ENCODE measurements at regions not wholly inside any gene's neighbourhood (a gene's known extent, or its start where the extent isn't known, plus 50 kb on each side); places are given as distances from the start of the nearest gene placed in this dataset.

DNA sequence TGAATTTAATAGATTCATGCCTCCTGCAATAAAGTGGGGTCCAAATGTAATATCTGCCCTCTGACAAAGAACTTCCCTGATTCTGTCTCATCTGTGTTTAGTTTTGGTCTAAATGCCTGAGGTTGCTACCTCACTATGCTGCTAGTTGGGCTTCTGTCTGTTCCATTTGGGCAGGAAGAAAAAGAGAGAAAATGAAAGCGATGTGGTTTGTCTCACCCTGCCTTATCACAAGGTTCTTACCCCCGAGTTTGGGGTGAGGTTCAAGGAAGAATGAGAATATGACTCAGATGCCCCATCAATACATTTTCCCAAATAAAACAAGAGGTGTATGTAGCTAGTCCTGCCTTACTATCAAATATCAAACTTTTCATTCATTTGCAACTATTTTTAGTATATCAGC, 132.1 kb upstream of the MTAP start:
- DNase-seq, result no peak

DNA sequence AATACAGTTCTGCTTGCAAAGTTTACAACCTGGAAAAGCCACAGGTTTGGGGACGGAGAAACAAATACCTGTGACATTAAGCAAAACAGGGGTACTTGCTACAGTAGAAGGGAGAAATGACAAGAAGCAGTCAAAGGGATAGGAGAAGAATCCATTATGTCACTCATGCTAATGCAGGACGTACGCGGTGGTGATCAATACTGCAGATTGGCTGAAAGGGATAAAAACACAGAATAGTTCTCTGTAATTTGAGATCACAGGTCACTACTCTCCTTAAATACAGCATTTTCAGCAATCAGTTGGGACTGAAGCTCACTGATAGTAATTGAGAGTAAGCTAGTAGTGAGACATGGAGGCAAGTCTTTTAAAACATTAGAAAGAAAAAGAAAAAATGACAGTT, 130.3 kb upstream of the MTAP start:
- no peak for DNase-seq

DNA sequence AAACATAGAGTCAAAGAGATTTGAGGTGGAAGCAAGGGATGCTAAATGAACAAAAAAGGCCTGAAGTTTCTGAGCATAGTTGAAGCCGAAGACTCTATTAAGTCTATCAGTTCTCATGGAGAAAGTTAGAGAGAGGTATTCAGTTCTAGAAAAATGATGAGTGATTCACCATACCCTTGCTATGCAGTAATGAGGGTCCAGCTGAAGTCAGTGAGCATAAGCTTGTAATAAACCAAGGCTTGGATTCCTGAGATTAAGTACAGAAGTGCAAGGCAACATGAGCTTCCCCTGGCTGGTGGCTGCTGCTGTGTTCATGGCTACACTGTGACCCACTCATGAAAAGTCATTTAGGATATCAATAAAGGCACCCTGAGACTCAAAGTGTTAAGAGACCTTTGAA, 129.7 kb upstream of the MTAP start:
- no peak for DNase-seq

DNA sequence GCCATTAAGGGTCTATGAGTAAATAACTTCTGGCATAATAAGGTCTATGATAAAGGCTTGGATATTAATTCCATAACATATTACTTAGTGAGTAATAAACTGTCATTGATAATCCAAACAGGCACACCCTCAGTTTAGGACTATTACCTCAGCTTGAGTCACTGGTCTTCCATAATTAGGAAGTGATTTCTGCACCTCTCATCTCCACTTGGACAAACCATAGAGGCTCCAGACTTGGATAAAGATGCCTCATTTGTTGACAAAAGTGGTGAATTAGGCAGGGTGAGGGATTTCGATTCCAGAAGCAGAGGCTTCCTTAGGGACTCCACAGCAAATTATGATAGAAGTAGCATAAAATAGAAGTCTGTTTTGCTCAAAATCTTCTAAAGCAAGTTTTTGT, 127.5 kb upstream of the MTAP start:
- no peak for DNase-seq

DNA sequence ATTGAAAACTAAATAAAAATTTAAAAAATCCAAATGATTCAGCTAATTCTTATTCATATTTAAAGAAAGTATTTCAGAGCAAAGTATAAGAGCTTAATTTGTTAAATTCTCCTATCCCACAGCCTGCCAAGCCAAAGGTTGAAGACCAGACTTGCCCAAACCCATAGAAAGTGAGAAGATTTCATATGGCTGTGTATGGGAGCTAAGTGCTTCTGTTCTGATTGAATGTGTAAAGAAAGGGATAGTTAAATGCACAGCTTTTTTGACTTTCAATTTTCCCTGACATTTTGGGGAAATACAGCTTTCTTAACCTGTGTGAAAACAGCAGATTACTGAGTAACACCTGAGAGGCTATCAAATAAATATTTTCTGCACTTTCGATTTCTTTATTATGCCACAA, 125.0 kb upstream of the MTAP start:
- no peak for DNase-seq

DNA sequence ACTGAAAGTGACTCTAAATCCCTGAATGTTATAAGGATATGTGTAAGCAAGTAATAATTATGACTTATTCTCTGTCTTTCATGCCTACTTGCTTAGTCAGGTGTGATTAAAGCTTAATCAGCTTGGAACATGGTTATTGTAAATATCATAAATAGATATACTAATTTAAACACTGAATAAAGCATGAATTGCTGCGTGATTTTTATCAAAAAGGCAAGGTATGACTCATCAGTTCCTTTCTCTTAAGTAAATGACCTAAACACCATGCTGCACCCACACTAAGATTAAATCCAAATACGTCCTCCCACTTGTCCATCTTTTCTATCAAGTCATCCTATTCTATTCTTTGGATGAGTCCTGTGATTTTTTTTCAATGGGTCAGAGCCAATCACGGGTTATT, 124.6 kb upstream of the MTAP start:
- no peak for DNase-seq

DNA sequence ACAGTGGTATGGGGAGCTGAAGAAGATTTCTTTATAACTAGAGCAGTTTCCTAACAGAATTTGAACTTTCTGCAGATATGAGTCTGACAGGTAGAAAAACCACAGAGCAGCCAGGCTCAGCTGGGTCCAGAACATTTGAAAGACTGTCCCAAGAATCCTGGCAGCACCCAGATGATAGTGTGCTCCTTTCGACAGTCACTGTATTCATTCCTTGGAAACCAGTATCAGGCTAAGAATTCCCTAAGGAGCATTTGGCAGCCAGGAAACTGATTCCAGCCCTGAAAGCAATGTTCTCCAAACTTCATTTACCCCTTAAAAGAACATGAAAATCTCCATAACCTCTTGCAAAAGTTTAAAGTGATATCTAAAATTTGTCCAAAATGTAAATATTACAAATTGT, 123.0 kb upstream of the MTAP start:
- DNase-seq, result no peak

DNA sequence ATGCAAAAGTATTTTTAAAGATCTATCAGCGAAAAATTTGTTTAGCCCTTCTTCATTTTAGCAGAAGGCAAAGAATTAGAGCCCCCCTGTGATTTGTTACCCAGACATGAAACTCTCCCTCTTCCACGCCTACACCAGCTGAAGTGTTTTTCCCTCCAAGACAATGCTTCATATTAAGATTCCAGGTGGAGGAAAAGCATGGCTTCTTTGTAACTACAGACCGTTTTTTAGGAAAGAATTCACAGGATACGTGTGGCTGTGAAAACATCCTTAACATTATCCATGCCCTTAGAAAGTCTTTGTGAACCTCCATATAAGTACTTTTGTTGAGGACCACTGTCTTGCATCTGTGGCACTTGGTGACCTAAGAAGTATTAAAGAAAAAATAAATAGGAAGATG, 121.8 kb upstream of the MTAP start:
- DNase-seq, result no peak

DNA sequence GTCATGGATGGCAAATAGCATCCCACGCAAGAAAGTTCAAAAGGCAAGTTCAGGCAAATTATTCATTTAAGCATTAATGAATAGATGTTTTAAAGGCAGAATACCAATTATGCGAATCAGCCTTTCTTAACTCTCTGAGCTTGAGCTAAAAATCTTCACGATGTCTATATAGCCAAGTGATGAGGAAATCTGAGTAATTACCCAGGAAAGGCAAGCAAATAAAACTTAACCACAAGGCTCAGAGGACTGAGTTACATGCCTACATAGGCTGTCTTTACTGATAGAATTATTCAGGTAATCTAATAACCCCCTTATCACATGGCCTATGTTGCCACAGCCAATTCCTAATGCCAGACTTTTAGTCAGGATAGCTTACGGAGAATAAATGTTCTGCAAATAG, 120.8 kb upstream of the MTAP start:
- no peak for DNase-seq

DNA sequence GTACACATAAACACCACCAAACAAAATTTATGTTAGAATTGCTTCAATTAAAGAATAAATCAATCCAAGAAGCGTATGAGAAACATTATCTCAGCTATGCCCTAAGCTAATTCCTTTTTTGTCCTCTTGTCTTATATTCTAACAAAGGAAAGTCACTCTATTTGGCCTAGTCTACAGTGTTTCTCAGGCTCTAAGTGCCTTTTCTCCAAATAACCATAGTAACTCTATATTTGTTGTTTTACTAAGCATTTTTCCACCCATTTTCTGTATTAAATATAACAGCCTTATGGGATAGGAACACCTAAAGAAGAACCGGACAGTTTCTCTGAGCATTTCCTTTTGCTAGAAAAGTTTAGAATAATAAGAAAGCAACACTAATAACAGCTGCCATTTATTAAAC, 120.1 kb upstream of the MTAP start:
- DNase-seq, result no peak

DNA sequence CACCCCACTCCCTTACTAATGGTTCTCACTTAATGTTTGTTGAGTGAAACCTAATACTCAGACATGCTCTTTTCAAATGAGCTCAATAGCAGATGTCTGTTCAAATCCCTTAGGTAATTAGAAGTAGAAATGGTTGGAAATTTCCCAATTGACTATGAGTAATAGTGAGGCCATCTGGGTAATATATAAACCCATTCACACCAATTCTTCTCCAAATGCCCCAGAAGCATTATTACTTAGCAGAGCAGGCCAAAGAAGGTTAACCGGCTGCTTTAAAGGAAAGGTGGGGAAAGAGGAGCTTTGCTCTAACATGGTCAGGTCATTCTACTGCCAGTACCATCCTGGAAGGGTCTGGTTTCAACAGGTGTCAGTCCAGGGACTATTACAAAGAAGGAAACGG, 119.5 kb upstream of the MTAP start:
- no peak for DNase-seq

DNA sequence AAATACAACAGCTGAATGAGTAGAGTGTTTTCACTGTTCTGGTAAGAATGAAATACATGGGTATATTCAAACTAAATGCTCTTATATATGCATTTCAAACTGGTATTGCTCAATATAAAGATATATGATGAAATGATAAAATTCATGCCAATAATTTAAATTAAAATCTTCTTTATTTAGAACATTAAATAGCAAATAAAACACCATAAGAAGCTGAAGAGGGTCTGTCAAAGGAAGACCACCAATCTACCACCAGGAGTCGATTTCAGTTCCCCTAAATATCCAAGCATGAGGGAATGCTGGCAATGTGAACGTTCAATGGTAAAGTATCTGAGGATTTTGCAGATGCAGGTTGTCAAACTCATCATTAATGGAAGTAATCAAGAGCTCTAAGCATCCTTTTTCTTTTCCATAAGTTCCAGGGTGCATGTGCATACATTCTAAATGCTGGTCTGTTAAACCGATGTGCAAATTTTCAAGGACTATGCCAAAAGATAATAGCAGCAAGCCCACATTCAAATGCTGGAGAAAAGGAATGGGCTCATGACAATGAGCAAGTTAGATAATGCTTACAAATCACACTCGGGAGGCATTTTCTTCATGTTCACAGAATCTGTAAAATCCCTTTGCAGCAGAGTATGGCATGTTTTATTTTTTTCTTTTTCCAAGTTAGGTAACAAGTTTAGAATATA, 118.8 kb upstream of the MTAP start:
- no peak for DNase-seq

DNA sequence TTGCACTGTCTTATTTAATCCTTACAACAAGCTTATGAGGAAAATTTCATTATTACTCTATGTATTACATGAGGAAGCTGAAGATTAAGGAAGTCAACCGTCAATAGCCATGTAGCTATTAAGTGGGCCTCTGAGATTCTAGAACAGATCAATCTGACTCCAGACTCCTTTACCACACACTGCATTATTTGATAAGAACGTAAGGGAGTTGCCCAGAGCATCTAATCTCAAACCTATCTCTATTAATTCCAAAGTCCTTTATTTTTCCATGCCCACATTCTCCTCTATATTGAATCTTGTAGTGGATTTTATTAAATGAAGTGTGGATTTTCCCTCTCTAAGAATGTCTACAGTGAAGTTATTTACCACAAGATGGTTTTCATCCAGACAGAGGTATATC, 118.2 kb upstream of the MTAP start:
- DNase-seq, result no peak

DNA sequence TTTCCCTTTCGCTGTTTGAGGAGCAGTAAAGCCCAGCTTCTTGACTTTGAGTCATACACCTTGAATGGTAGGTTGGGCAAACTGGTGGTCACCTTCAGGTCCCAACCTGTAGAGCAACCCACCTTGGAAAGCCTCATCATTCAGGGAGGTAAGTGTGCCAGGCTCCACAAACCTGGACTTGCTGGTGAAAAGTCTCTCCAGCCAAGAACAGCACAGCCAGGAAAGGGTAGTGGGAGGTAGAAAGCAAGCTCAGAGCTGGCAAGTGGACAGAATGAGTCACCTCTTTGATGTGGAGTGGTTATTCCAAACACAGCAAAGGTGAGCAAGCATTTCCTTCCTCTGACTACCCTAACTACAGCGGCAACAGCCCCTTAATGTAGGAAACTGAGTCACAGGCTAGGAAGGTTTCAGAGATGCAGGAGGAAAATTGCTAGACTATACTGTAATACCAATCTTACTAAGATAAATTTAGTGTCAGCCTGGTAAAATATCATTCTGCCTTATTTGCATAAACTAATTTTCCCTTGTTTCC, 117.5 kb upstream of the MTAP start:
- DNase-seq, result no peak

DNA sequence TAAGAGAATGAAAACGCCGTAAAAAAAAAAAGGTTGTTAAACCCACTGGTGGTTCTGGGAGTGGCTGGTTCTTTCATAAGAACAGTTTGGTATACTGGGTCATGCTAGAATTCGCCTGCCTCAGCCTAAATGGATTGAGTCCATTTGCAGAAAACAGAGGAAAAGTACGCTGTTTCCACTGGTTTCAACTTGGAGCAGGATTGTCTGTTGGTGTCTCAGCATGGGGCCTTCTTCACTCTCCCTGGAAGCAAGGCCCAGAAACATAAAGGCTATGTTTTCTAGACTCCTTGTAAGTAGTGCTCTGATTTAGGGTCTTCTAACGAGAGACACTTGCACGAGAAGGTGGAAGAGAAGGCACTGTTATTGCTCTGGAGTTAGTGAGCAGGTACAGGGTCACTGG, 116.9 kb upstream of the MTAP start:
- no peak for DNase-seq

DNA sequence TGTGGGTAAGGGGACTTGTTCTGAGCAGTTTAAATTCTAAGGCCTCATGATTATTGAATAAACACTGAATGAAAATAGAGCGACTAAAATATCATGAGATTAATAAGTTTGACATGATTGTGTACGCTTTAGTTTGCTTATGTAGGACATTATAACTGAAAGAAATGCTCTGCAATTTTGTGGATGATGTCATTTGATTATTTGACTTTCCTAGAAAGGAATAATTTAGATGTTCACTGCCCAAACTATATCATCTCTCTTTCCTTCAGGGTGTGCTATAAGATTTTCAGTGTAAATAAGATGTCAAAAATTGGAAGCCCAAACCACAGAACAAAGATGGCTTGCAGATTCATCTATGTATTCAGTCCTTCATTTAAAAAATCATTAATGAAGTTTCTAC, 115.7 kb upstream of the MTAP start:
- no peak for DNase-seq

DNA sequence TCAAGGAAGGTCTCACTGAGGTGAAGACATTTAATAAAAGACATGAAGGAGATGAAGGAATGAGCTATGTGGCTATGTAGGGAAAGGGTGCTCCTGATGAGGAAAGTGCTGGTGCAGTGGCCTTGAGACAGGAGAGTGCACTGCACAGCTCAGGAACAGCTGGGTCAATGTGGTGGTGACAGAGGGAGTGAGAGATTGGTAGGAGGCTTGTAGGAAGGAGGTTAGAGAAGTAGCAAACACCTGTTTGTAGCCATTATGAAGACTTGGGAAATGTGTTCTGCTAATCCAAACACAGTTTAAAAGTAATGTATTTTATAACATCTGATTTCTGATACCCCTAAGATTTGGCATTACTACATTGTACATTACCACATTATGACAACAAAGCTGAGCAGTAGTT, 115.1 kb upstream of the MTAP start:
- DNase-seq, result no peak

DNA sequence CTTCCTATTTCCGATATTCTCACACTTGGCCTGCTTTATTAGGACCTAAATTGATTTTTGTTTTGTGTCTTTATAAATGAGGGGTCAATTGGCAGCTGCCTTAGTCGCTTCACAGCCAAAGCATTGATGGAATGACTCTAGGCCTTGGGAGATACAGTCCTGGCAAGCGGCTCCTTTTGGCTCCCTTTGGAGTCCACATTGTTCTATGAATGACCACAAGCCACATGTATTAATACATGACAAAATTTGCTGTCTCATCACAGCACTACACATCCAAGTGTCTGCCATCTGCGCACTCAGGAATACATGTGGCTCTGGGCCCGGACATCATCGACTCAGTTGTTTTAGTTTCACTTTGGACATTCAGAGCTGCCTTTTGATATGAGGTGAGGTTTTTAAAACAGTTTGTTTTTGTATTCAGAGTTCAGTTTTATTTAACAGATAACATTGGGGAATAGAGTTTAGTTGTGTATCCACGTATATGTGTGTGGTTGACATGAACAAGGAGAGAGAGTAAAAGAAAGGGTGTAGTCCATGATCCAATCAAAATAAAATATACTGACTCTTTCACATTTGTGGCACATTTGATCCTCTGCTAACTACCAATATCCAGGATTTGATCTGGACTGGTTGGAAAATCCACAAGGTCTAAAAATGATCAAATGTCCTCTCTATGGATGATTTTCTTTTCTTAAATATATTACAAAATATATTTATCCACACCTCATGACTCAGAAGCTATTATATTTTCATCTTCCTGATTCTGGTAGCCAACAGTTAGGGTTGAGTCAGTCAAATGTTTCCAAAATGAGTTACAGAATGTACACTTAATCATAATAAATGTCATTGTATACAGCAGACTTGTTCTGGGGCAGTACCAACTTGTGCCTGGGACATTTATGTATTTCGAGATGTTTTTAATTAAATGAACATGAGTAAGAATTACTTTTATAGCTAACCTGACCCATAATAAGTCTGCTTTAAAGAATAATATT, 114.0 kb upstream of the MTAP start:
- no peak for DNase-seq

DNA sequence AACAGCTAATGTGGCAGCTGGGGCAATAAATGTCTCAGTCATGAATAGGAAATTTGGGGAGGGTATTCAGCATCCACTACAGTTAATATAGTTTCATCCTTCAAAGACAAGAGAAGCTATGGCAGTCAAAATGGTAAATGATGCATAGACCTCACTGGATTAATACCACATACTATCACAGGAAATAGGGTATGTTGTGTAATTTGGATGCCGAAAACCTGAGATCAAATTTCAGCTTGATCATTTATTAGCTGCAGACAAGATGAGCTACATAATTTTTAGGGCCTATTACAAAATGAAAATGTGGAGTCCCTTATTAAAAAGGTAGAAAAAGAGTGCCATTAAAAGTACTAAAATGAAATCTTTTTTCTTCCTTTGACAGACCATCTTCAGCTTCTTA, 112.6 kb upstream of the MTAP start:
- no peak for DNase-seq

DNA sequence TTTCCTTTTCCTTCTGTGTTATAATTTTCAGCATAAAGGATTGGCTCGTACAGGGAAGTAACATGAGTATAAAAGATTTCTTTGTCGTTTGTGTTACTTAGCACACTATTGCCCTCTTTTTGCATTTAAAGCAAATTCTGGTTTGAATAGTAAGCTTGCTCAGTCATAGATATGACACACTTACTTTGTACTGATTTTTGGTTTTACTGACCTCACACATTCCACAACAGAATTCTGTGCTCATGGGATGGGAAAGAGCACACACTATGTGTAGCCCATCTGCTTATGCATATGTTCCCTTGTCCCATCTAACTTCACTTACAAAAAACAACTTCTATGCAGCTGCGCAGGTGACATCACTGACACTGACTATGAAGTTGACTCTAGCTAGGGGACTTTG, 111.9 kb upstream of the MTAP start:
- DNase-seq, result no peak

DNA sequence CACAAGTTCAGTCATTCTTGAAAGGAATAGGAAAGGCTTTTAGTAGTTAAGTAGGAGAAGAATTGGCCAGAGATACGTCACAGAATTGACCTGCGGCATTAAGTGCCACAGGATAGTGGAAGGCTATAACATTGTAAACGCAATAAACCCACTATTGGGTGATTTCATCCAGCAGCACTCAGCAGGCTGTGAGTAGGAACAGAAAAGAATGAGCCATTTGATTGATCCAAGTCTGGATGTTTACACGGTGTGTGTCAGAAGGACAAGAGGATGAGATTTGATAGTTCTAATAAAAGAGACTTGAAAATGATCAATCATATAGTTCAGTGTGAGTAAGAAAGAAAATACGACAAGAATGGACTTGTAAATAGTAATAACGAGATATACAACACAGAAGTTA, 110.0 kb upstream of the MTAP start:
- DNase-seq, result no peak

DNA sequence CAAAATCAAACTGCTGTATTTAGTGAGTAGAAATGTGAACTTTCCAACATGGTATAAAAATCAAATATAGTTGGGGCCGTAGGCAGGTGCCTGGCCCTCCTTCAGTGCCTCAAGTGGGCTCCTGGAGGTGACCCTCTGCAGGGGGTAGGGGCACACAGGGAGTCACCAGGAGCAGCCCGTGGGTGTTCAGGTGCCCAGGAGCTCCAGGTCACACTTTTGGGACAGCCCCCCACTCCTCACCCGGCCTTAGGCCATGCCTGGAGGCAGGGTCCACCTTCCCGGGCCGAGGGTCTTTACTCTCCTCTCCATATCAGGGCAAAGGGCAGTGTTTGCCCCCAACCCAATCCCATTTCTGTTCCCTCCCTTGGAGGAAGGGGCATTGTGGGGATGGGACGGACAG, 108.0 kb upstream of the MTAP start:
- DNase-seq, result no peak

DNA sequence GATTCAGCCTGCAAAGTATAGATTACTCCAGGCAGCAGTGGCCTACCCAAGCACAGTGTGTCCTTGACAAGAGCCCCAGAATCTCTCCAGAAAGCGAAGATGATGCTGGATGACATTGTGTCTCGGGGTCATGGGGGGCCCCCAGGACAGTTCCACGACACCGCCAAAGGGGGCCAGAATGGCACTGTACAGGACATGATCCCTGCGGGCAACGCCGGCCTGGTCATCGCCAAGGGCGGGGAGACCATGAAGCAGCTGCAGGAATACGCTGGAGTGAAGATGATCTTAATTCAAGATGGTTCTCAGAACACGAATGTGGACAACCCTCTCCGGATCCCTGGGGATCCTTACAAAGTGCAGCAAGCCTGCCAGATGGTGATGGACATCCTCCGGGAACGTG, 107.0 kb upstream of the MTAP start:
- DNase-seq, result no peak

DNA sequence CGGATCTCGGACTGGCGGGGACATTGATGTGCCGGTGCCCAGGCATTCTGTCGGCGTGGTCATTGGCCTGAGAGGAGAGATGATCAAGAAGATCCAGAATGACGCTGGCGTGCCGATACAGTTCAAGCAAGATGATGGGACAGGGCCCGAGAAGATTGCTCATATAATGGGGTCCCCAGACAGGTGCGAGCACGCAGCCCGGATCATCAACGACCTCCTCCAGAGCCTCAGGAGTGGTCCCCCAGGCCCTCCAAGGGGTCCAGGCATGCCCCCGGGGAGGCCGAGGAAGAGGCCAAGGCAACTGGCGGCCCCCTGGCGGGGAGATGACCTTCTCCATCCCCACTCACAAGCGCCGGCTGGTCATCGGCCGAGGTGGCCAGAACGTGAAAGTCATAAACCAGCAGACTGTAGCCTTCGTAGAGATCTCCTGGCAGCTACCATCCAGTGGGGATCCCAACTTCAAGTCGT, 106.5 kb upstream of the MTAP start:
- DNase-seq, result no peak

All from tongue (tissue), 1 donor.